SK-N-SH (cell line): ENCODE measurements at regions not wholly inside any gene's neighbourhood (a gene's known extent, or its start where the extent isn't known, plus 50 kb on each side); places are given as distances from the start of the nearest gene placed in this dataset.

ENCODE experiments used
- CTCF ChIA-PET: fragments of 300-600, 350-600 bp; formaldehyde crosslinking; extraction: SDS; loops from one replicate; lab custom pipeline; 2021; lab: Yijun Ruan, JAX
- POLR2A ChIA-PET: fragments of 350-600 bp; sonication (Branson Sonifier 250); formaldehyde crosslinking; extraction: SDS; loops from one replicate; lab custom pipeline; 2020; ENCODE audit warnings: antibody characterized with exemption, inconsistent platforms; lab: Yijun Ruan, JAX
- DNase-seq: peaks from one replicate; pipeline ENCODE4 v3.0.0; 2012
- H2AFZ ChIP-seq: fragments of 200-600 bp; sonication (generic); 2 replicates; pipeline ENCODE4 v1.8.1; 2016; ENCODE audit warnings: antibody characterized with exemption, mild to moderate bottlenecking, low read depth
- H3F3A ChIP-seq: fragments of 200-600 bp; sonication (generic); replicated peaks from 2 replicates; pipeline ENCODE3; 2016; ENCODE audit warnings: antibody characterized with exemption, mild to moderate bottlenecking; ENCODE audit not compliant: insufficient read depth
- H3K27ac ChIP-seq, 2 experiments: fragments of 200-500 bp in 1 of 2; fragments of 200-600 bp in 1 of 2; sonication (Bioruptor generic) in 1 of 2; sonication (generic), shearing (Covaris generic) in 1 of 2; 2 replicates each; pipeline versions ENCODE4 v1.5.1 to v1.6.1; 2014 to 2016; ENCODE audit warnings: low read depth in 2 of 2, inconsistent platforms in 1 of 2, low read length in 1 of 2, mild to moderate bottlenecking in 1 of 2, mixed read lengths in 1 of 2
- H3K27me3 ChIP-seq: fragments of 200-600 bp; sonication (generic), shearing (Covaris generic); 2 replicates; pipeline ENCODE4 v1.6.1; 2016; ENCODE audit warnings: mixed run types; ENCODE audit not compliant: insufficient read depth
- H3K36me3 ChIP-seq, 2 experiments: fragments of 200-500 bp in 1 of 2; fragments of 200-600 bp in 1 of 2; sonication (Bioruptor generic) in 1 of 2; sonication (generic) in 1 of 2; replicated peaks in 1 of 2; 2 replicates each; pipeline versions ENCODE3 to v1.5.1; 2014 to 2016; ENCODE audit warnings: low read length in 1 of 2, mild to moderate bottlenecking in 1 of 2; ENCODE audit not compliant: insufficient read depth in 2 of 2, control insufficient read depth in 1 of 2
- H3K4me1 ChIP-seq, 2 experiments: fragments of 200-500 bp in 1 of 2; fragments of 200-600 bp in 1 of 2; sonication (Bioruptor generic) in 1 of 2; sonication (generic), shearing (Covaris generic) in 1 of 2; 2 replicates each; pipeline versions ENCODE4 v1.5.1 to v1.6.1; 2014 to 2016; ENCODE audit warnings: low read depth in 1 of 2, low read length in 1 of 2, mixed run types in 1 of 2; ENCODE audit not compliant: insufficient read depth in 2 of 2, control insufficient read depth in 1 of 2
- H3K4me2 ChIP-seq: fragments of 200-600 bp; sonication (generic), shearing (Covaris generic); 2 replicates; pipeline ENCODE4 v1.6.1; 2017; ENCODE audit warnings: mixed run types
- H3K4me3 ChIP-seq, 2 experiments: fragments of 200-500 bp in 1 of 2; fragments of 200-600 bp in 1 of 2; sonication (Bioruptor generic) in 1 of 2; sonication (generic), shearing (Covaris generic) in 1 of 2; 2 replicates each; pipeline versions ENCODE4 v1.5.1 to v1.8.1; 2014 to 2016; ENCODE audit warnings: low read depth in 2 of 2, inconsistent platforms in 1 of 2, low read length in 1 of 2, mild to moderate bottlenecking in 1 of 2, mixed read lengths in 1 of 2, moderate library complexity in 1 of 2
- H3K79me2 ChIP-seq: fragments of 200-600 bp; sonication (generic); 2 replicates; pipeline ENCODE4 v1.8.1; 2017; ENCODE audit warnings: mild to moderate bottlenecking; ENCODE audit not compliant: insufficient read depth
- H3K9ac ChIP-seq: fragments of 200-600 bp; sonication (generic); 2 replicates; pipeline ENCODE4 v1.6.1; 2017; ENCODE audit warnings: mixed run types
- H3K9me2 ChIP-seq: fragments of 200-600 bp; sonication (generic); 2 replicates; pipeline ENCODE4 v1.6.1; 2017; ENCODE audit warnings: mixed run types
- H3K9me3 ChIP-seq: fragments of 200-600 bp; sonication (generic); 2 replicates; pipeline ENCODE4 v1.6.1; 2017; ENCODE audit warnings: mixed run types, mild to moderate bottlenecking, moderate library complexity
- H4K20me1 ChIP-seq: fragments of 200-600 bp; sonication (generic); 2 replicates; pipeline ENCODE4 v1.6.1; 2017; ENCODE audit warnings: mild to moderate bottlenecking, mixed run types; ENCODE audit not compliant: insufficient read depth
- CHD2 ChIP-seq: fragments of 150-350 bp; IDR thresholded peaks from 2 replicates; pipeline ENCODE4 v1.6.1; 2018; ENCODE audit warnings: low read length; ENCODE audit not compliant: partially characterized antibody
- CTCF ChIP-seq: fragments of 200-600 bp; sonication (generic); IDR thresholded peaks from 2 replicates; pipeline ENCODE4 v1.6.1; 2017; ENCODE audit warnings: antibody characterized with exemption, mild to moderate bottlenecking, moderate library complexity
- ELF1 ChIP-seq: IDR thresholded peaks from 2 replicates; pipeline ENCODE4 v1.4.0; 2012
- EP300 ChIP-seq, 2 experiments: IDR thresholded peaks; 2 replicates each; pipeline versions ENCODE4 v1.4.0 to v1.6.1; 2012; ENCODE audit warnings: borderline replicate concordance in 1 of 2, low read depth in 1 of 2, low read length in 1 of 2
- EZH2phosphoT487 ChIP-seq: fragments of 200-600 bp; sonication (generic); IDR thresholded peaks from 2 replicates; pipeline ENCODE4 v1.6.1; 2017; ENCODE audit warnings: low read depth, mixed run types, mild to moderate bottlenecking, antibody characterized with exemption, moderate library complexity, borderline replicate concordance
- FOXM1 ChIP-seq: IDR thresholded peaks from 2 replicates; pipeline ENCODE4 v1.4.0; 2012; ENCODE audit warnings: low read depth, mild to moderate bottlenecking
- GATA2 ChIP-seq: sonication (generic); formaldehyde crosslinking; IDR thresholded peaks from 2 replicates; pipeline ENCODE4 v1.5.0; 2020; ENCODE audit warnings: mild to moderate bottlenecking, missing genetic modification reagents
- IRF3 ChIP-seq: fragments of 150-350 bp; IDR thresholded peaks from 2 replicates; pipeline ENCODE4 v1.6.1; 2016; ENCODE audit warnings: mild to moderate bottlenecking, low read depth, low read length
- JUND ChIP-seq: IDR thresholded peaks from 2 replicates; pipeline ENCODE4 v1.4.0; 2012
- MAX ChIP-seq: IDR thresholded peaks from 2 replicates; pipeline ENCODE4 v1.4.0; 2012; ENCODE audit warnings: low read depth
- MXI1 ChIP-seq: IDR thresholded peaks from 2 replicates; pipeline ENCODE4 v1.6.1; 2012; ENCODE audit warnings: mild to moderate bottlenecking, low read depth, low read length, improper control_type of control experiment
- POLR2AphosphoS5 ChIP-seq: IDR thresholded peaks from 2 replicates; pipeline ENCODE4 v1.6.1; 2012; ENCODE audit warnings: low read depth, low read length
- RCOR1 ChIP-seq: fragments of 150-350 bp; IDR thresholded peaks from 2 replicates; pipeline ENCODE4 v1.6.1; 2017; ENCODE audit warnings: antibody characterized with exemption, low read length
- REST ChIP-seq: IDR thresholded peaks from 2 replicates; pipeline ENCODE4 v1.6.1; 2012; ENCODE audit warnings: mild to moderate bottlenecking, low read depth, low read length, moderate library complexity
- SIN3A ChIP-seq: IDR thresholded peaks from 2 replicates; pipeline ENCODE4 v1.6.1; 2012; ENCODE audit warnings: low read depth, mild to moderate bottlenecking, low read length, moderate library complexity, borderline replicate concordance
- SMC3 ChIP-seq: IDR thresholded peaks from 2 replicates; pipeline ENCODE4 v1.6.1; 2012; ENCODE audit warnings: low read depth, low read length, improper control_type of control experiment
- TEAD4 ChIP-seq: IDR thresholded peaks from 2 replicates; pipeline ENCODE4 v1.4.0; 2012; ENCODE audit warnings: mild to moderate bottlenecking, borderline replicate concordance; ENCODE audit not compliant: insufficient read depth
- WGBS: methylation state at CpG from one replicate; pipeline ENCODE4 v1.1.6; 2017; ENCODE audit warnings: low lambda C conversion rate; 5-methylcytosine and 5-hydroxymethylcytosine counted together

GRCh38 chr13:91144486-91144885 is 203.0 kb upstream of the MIR17HG start:
- WGBS: 73% methylated on average over 2 of the region's 2 CpGs
- Histone ChIP-seq H3K4me1 (peaks cover 0 to 13% of the 10 kb centered on the region in 2 experiments; a peak in 2 of 4 replicates), H3K36me3 (no peaks in the 10 kb centered on the region), H3K4me2 (no peak overlapping the region), H3K9me3 (no peaks in the 10 kb centered on the region), H2AFZ (no peak overlapping the region), H4K20me1 (no peaks in the 10 kb centered on the region), H3K9ac (no peak overlapping the region), H3K9me2 (no peaks in the 10 kb centered on the region), H3K4me3 (no peak overlapping the region), H3K27me3 (no peaks in the 10 kb centered on the region), H3K79me2 (no peaks in the 10 kb centered on the region), H3K27ac (peak overlapping the region in 1 of 2 experiments; percentile 68; a peak in 2 of 4 replicates), H3F3A (no peaks in the 10 kb centered on the region)
- CTCF ChIA-PET: interaction anchor here (1.0 to 1.5 kb wide), 4 partner anchors 8 to 104 kb away, joined by 3 to 4 read pairs (median 4); no protein-coding TSS in a partner anchor
- POLR2A ChIA-PET: no interaction called here
- no peak for DNase-seq
- no peak for TF ChIP-seq GATA2

GRCh38 chr13:91145571-91146205 is 201.8 kb upstream of the MIR17HG start:
- H2AFZ ChIP-seq: no peak overlapping the region
- H3K4me3 ChIP-seq: no peak overlapping the region
- POLR2A ChIA-PET: no interaction called here
- DNase-seq: no peak
- no peaks in the 10 kb centered on the region for H3F3A ChIP-seq
- CTCF ChIA-PET: interaction anchor here (0.7 to 1.8 kb wide), 6 partner anchors 10 to 47 kb away, joined by 3 to 9 read pairs (median 6); no protein-coding TSS in a partner anchor
- no peak overlapping the region for H3K4me2 ChIP-seq
- no peak overlapping the region for H3K27ac ChIP-seq
- TF ChIP-seq REST (no peak), JUND (no peak), ELF1 (no peak), FOXM1 (no peak), TEAD4 (no peak), IRF3 (no peak), SMC3 (no peak), POLR2AphosphoS5 (no peak), MAX (no peak), EZH2phosphoT487 (no peak), SIN3A (no peak), CTCF (no peak), RCOR1 (no peak), MXI1 (no peak), EP300 (IDR thresholded peaks at IDR 0.05; ENCODE audit: borderline replicate concordance in 1 of 2, low read depth in 1 of 2, low read length in 1 of 2) (no peak), CHD2 (no peak)
- TF ChIP-seq, all 33 proteins: peak for 0
- Histone ChIP-seq H3K9me2 (no peaks in the 10 kb centered on the region), H3K79me2 (no peaks in the 10 kb centered on the region), H4K20me1 (no peaks in the 10 kb centered on the region), H3K27me3 (no peaks in the 10 kb centered on the region), H3K36me3 (no peaks in the 10 kb centered on the region), H3K9me3 (no peaks in the 10 kb centered on the region), H3K9ac (no peak overlapping the region), H3K4me1 (peaks cover 0 to 13% of the 10 kb centered on the region in 2 experiments; a peak in 2 of 4 replicates)
- WGBS: 86% methylated on average over 2 of the region's 2 CpGs
